T-helper 22 cell (primary cell): ENCODE measurements at regions not wholly inside any gene's neighbourhood (a gene's known extent, or its start where the extent isn't known, plus 50 kb on each side); places are given as distances from the start of the nearest gene placed in this dataset.
"Not testable (repeated sequence)": the region's sequence is repeated elsewhere in the genome, so short reads cannot be mapped to it uniquely, and the experiment has no call there.

Experiments
- DNase-seq: peaks from one replicate; pipeline ENCODE4 v3.0.0-alpha.2; 2020; ENCODE audit warnings: low read depth

- no peak for DNase-seq
Measured at GRCh38 chr2:38483776-38484501, 106.9 kb upstream of the ATL2 start.

- not testable (repeated sequence) for DNase-seq
Measured at GRCh38 chr2:38482710-38483109, 105.6 kb upstream of the ATL2 start.

- no peak for DNase-seq
Measured at GRCh38 chr2:38480617-38481016, 103.5 kb upstream of the ATL2 start.

GRCh38 chr2:38477006-38477405 lies 99.9 kb upstream of the ATL2 start:
- DNase-seq: no peak

- no peak for DNase-seq
Measured at GRCh38 chr2:38475567-38475881, 98.5 kb upstream of the ATL2 start.

GRCh38 chr2:38474715-38475566 lies 97.9 kb upstream of the ATL2 start:
- no peak for DNase-seq

- DNase-seq: no peak
Measured at GRCh38 chr2:38474021-38474456, 97.0 kb upstream of the ATL2 start.

- DNase-seq: no peak
Measured at GRCh38 chr2:38473333-38474005, 96.4 kb upstream of the ATL2 start.

- DNase-seq: no peak
Measured at GRCh38 chr2:38470115-38470514, 93.0 kb upstream of the ATL2 start.

- no peak for DNase-seq
Measured at GRCh38 chr2:38467768-38468455, 90.8 kb upstream of the ATL2 start.

- no peak for DNase-seq
Measured at GRCh38 chr2:38466876-38467767, 90.0 kb upstream of the ATL2 start.

GRCh38 chr2:38466409-38466808 lies 89.3 kb upstream of the ATL2 start:
- no peak for DNase-seq

GRCh38 chr2:38465789-38466127 lies 88.7 kb upstream of the ATL2 start:
- no peak for DNase-seq

- no peak for DNase-seq
Measured at GRCh38 chr2:38464971-38465788, 88.1 kb upstream of the ATL2 start.

GRCh38 chr2:38463752-38464151 lies 86.7 kb upstream of the ATL2 start:
- DNase-seq: no peak

GRCh38 chr2:38462121-38462661 lies 85.1 kb upstream of the ATL2 start:
- no peak for DNase-seq

GRCh38 chr2:38461470-38461869 lies 84.4 kb upstream of the ATL2 start:
- no peak for DNase-seq

- DNase-seq: no peak
Measured at GRCh38 chr2:38460313-38460712, 83.2 kb upstream of the ATL2 start.

GRCh38 chr2:38454081-38454480 lies 77.0 kb upstream of the ATL2 start:
- no peak for DNase-seq

GRCh38 chr2:38451778-38452177 lies 74.7 kb upstream of the ATL2 start:
- not testable (repeated sequence) for DNase-seq
